ACC112 (cell line): ENCODE measurements at regions not wholly inside any gene's neighbourhood (a gene's known extent, or its start where the extent isn't known, plus 50 kb on each side); places are given as distances from the start of the nearest gene placed in this dataset.

Source experiments
- H2AFZ ChIP-seq: fragments of 200-600 bp; sonication (generic); one replicate; pipeline ENCODE4 v1.6.0; 2017; ENCODE audit warnings: antibody characterized with exemption, low read length; ENCODE audit not compliant: unreplicated experiment
- H3K27ac ChIP-seq: fragments of 200-600 bp; sonication (generic); 2 replicates; pipeline ENCODE4 v1.5.1; 2014; ENCODE audit warnings: low read depth, mild to moderate bottlenecking, antibody characterized with exemption, low read length, moderate library complexity
- H3K27me3 ChIP-seq: fragments of 200-600 bp; sonication (generic); 2 replicates; pipeline ENCODE4 v1.6.1; 2014; ENCODE audit warnings: mild to moderate bottlenecking, antibody characterized with exemption, low read length, moderate library complexity, mixed read lengths; ENCODE audit not compliant: insufficient read depth
- H3K36me3 ChIP-seq: fragments of 200-600 bp; sonication (generic); 2 replicates; pipeline ENCODE4 v1.6.1; 2016; ENCODE audit warnings: mild to moderate bottlenecking, antibody characterized with exemption, low read length, moderate library complexity, mixed read lengths; ENCODE audit not compliant: insufficient read depth
- H3K4me1 ChIP-seq: fragments of 200-600 bp; sonication (generic); one replicate; pipeline ENCODE4 v1.6.1; 2016; ENCODE audit warnings: low read length, mixed read lengths; ENCODE audit not compliant: insufficient read depth, unreplicated experiment, control insufficient read depth
- H3K4me3 ChIP-seq: fragments of 200-600 bp; sonication (generic); 2 replicates; pipeline ENCODE4 v1.5.1; 2014; ENCODE audit warnings: mild to moderate bottlenecking, low read depth, low read length
- H3K79me2 ChIP-seq: fragments of 200-600 bp; sonication (generic); one replicate; pipeline ENCODE4 v1.6.0; 2016; ENCODE audit warnings: low read length; ENCODE audit not compliant: control insufficient read depth, unreplicated experiment, insufficient read depth

- no peaks in the 10 kb centered on the region for H3K79me2 ChIP-seq
Measured at GRCh38 chr20:12161734-12162133, 244.0 kb downstream of the BTBD3 start.

GRCh38 chr20:12166053-12166717, 248.5 kb downstream of the BTBD3 start:
- Histone ChIP-seq H2AFZ (no peak overlapping the region), H3K4me3 (no peak overlapping the region), H3K27me3 (no peaks in the 10 kb centered on the region), H3K4me1 (no peaks in the 10 kb centered on the region), H3K27ac (peak overlapping the region; percentile 34; the same call in 1 of the 2 replicates), H3K36me3 (no peaks in the 10 kb centered on the region), H3K79me2 (no peaks in the 10 kb centered on the region)

More at GRCh38 chr20:12161734-12162133, 244.0 kb downstream of the BTBD3 start:
- no peaks in the 10 kb centered on the region for H3K4me1 ChIP-seq
- no peaks in the 10 kb centered on the region for H3K27me3 ChIP-seq
- H3K4me3 ChIP-seq, result no peak overlapping the region
- no peak overlapping the region for H2AFZ ChIP-seq
- H3K27ac ChIP-seq, result no peak overlapping the region
- no peaks in the 10 kb centered on the region for H3K36me3 ChIP-seq

GRCh38 chr20:12170406-12170805, 252.7 kb downstream of the BTBD3 start:
- H3K4me1 ChIP-seq, result no peaks in the 10 kb centered on the region
- H3K27me3 ChIP-seq, result no peaks in the 10 kb centered on the region
- H3K79me2 ChIP-seq, result no peaks in the 10 kb centered on the region
- H3K36me3 ChIP-seq, result no peaks in the 10 kb centered on the region
- no peak overlapping the region for H3K4me3 ChIP-seq
- H2AFZ ChIP-seq, result no peak overlapping the region
- H3K27ac ChIP-seq, result no peak overlapping the region

- Histone ChIP-seq H3K4me3 (no peak overlapping the region), H3K36me3 (no peaks in the 10 kb centered on the region), H3K4me1 (no peaks in the 10 kb centered on the region), H3K79me2 (no peaks in the 10 kb centered on the region), H3K27me3 (no peaks in the 10 kb centered on the region), H3K27ac (no peak overlapping the region), H2AFZ (no peak overlapping the region)
Measured at GRCh38 chr20:12171923-12172524, 254.3 kb downstream of the BTBD3 start.

- no peaks in the 10 kb centered on the region for H3K27me3 ChIP-seq
- H3K4me3 ChIP-seq, result no peak overlapping the region
- no peak overlapping the region for H2AFZ ChIP-seq
- no peaks in the 10 kb centered on the region for H3K79me2 ChIP-seq
- H3K36me3 ChIP-seq, result no peaks in the 10 kb centered on the region
- no peaks in the 10 kb centered on the region for H3K4me1 ChIP-seq
- no peak overlapping the region for H3K27ac ChIP-seq
Measured at GRCh38 chr20:12173347-12174012, 255.8 kb downstream of the BTBD3 start.

- Histone ChIP-seq H3K36me3 (no peaks in the 10 kb centered on the region), H3K27ac (no peak overlapping the region), H3K27me3 (no peaks in the 10 kb centered on the region), H3K4me1 (no peaks in the 10 kb centered on the region), H3K79me2 (no peaks in the 10 kb centered on the region), H3K4me3 (no peak overlapping the region), H2AFZ (no peak overlapping the region)
Measured at GRCh38 chr20:12175538-12175937, 257.8 kb downstream of the BTBD3 start.

GRCh38 chr20:12177657-12178293, 260.1 kb downstream of the BTBD3 start:
- Histone ChIP-seq H3K4me3 (no peak overlapping the region), H3K36me3 (no peaks in the 10 kb centered on the region), H3K79me2 (no peaks in the 10 kb centered on the region), H3K4me1 (no peaks in the 10 kb centered on the region), H3K27me3 (no peaks in the 10 kb centered on the region), H3K27ac (no peak overlapping the region), H2AFZ (no peak overlapping the region)

- H3K79me2 ChIP-seq, result no peaks in the 10 kb centered on the region
- H3K27me3 ChIP-seq, result no peaks in the 10 kb centered on the region
- H3K4me3 ChIP-seq, result no peak overlapping the region
- no peak overlapping the region for H2AFZ ChIP-seq
- H3K27ac ChIP-seq, result no peak overlapping the region
- no peaks in the 10 kb centered on the region for H3K36me3 ChIP-seq
- no peaks in the 10 kb centered on the region for H3K4me1 ChIP-seq
Measured at GRCh38 chr20:12179692-12180091, 262.0 kb downstream of the BTBD3 start.

GRCh38 chr20:12180107-12180661, 262.5 kb downstream of the BTBD3 start:
- no peak overlapping the region for H3K4me3 ChIP-seq

GRCh38 chr20:12198281-12198680, 280.6 kb downstream of the BTBD3 start:
- Histone ChIP-seq H2AFZ (no peak overlapping the region), H3K27me3 (no peaks in the 10 kb centered on the region), H3K36me3 (no peaks in the 10 kb centered on the region), H3K4me1 (no peaks in the 10 kb centered on the region), H3K79me2 (no peaks in the 10 kb centered on the region), H3K27ac (no peak overlapping the region), H3K4me3 (no peak overlapping the region)

More at GRCh38 chr20:12180107-12180661, 262.5 kb downstream of the BTBD3 start:
- Histone ChIP-seq H3K36me3 (no peaks in the 10 kb centered on the region), H3K79me2 (no peaks in the 10 kb centered on the region), H3K27me3 (no peaks in the 10 kb centered on the region), H3K27ac (no peak overlapping the region), H2AFZ (no peak overlapping the region), H3K4me1 (no peaks in the 10 kb centered on the region)
